ENCODE measurements at regions not wholly inside any gene's neighbourhood (a gene's known extent, or its start where the extent isn't known, plus 50 kb on each side); places are given as distances from the start of the nearest gene placed in this dataset.

DNA sequence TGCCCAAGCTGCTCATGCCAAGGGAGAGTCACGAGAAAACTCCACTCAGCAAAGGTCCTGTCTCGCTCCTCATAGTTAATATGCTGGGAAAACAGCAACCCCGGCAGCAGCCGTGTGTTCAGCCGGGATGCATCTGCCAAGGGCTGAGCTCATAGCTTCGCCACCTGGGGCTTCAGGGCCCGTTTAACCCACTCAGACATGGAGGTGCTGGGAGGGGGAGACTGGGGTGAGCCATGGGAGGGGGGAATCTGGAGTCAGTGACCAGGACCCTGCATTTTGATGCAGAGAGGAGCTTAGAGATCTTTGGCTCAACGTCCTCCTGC lies 283.4 kb downstream of the PTPRU start:
- TF ChIP-seq, protein P1, sequence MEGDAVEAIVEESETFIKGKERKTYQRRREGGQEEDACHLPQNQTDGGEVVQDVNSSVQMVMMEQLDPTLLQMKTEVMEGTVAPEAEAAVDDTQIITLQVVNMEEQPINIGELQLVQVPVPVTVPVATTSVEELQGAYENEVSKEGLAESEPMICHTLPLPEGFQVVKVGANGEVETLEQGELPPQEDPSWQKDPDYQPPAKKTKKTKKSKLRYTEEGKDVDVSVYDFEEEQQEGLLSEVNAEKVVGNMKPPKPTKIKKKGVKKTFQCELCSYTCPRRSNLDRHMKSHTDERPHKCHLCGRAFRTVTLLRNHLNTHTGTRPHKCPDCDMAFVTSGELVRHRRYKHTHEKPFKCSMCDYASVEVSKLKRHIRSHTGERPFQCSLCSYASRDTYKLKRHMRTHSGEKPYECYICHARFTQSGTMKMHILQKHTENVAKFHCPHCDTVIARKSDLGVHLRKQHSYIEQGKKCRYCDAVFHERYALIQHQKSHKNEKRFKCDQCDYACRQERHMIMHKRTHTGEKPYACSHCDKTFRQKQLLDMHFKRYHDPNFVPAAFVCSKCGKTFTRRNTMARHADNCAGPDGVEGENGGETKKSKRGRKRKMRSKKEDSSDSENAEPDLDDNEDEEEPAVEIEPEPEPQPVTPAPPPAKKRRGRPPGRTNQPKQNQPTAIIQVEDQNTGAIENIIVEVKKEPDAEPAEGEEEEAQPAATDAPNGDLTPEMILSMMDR (conservative IDR thresholded peaks at IDR 0.05; ENCODE audit: low read length), result no peak
- no peak for TF ChIP-seq EZH2phosphoT487 (IDR thresholded peaks at IDR 0.05; ENCODE audit: borderline replicate concordance)
